GM19467 (cell line): ENCODE measurements at regions not wholly inside any gene's neighbourhood (a gene's known extent, or its start where the extent isn't known, plus 50 kb on each side); places are given as distances from the start of the nearest gene placed in this dataset.
"Not testable (repeated sequence)": the region's sequence is repeated elsewhere in the genome, so short reads cannot be mapped to it uniquely, and the experiment has no call there.

Source experiments
- ATAC-seq: cut with Tn5 transposase; IDR thresholded peaks from one replicate; pipeline ENCODE4 v1.9.1; 2021; ENCODE audit warnings: mild to moderate bottlenecking, moderate library complexity; ENCODE audit not compliant: unreplicated experiment

DNA sequence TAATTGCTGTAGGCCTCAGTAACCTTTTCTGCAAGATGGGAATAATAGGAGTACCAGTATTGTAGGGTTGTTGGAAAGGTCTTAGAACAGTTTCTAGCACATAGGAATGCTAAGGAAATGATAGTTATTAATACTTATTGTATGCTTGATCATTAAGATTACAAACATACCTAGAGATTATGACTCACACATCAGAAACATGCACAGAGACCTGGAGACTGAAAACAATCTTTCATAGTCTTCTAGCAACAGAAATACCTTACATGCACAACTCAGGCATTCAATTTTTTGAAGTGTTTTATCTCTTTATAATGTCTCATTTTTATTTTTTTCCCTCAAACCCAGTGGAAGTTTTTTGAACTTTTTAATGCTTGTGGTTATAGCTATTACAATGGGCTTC lies 104.4 kb upstream of the ZBTB20 start:
- no peak for ATAC-seq

DNA sequence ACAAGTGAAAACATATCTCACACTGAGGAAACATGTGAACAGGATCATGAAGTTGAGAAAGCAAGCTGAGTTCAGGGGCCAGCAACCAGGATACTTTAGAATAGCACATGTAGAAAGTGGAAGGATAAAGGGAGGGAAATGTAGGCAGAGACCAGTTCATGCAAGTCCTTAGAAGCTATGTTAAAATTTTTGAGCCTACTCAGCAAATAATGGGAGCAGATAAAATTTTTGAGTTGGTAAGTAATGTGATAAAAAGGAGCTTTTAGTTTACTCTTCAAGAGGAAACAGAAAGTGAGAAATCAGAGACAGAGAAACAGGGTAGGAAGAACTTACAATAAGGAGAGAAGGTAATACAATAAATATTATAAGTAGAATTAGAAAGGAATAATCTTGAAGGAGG lies 105.6 kb upstream of the ZBTB20 start:
- ATAC-seq: no peak

DNA sequence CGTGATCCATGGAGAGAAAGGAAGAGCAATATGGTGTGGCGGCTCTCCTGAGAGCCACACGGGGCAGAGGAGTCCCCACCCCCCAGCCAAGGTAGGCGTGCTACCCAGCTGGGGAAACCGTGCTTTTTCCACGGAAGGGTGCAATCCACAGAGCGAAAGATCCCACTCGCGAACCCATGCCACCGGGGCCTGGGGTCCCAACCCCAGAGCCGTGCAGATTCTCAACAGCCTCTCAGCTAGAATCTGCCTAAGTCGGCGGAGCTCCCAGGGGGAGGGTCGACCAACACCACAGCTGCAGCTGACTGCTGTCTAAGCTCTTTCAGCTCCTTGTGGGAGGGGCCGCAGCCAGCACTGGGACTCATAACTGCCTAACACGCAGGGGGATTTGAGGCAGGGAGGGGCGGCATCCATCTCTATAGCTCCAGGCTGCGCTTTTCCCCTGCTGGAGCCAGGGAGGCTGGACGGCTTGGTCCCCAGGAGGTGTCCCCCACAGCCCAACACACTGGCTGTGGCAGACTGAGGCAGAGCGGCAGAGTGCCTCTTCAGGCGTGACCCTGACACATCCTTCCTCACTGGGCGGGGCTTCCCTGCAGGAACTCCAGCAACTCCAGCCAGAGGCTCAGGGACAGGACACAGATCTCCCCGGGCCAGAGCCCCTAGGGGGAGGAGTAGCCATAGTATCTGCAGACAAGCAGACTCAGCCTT lies 107.6 kb upstream of the ZBTB20 start:
- ATAC-seq: no peak

DNA sequence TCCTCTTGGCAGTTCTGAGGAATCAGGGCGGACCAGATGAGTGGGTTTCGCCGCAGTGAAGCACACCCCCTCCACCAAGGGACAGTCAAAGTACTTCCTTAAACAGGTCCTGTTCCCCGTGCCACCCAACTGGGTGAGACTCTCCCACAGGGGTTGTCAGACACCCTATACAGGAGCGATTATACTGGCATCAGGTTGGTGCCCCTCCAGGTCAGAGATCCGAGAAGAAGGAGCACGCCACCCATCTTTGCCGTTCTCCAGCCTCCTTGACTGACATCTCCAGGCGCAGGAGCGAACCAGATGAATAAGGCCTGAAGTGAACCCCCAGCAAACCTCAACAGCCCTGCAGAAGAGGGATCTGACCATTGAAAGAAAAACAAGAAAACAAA lies 108.1 kb upstream of the ZBTB20 start:
- no peak for ATAC-seq

DNA sequence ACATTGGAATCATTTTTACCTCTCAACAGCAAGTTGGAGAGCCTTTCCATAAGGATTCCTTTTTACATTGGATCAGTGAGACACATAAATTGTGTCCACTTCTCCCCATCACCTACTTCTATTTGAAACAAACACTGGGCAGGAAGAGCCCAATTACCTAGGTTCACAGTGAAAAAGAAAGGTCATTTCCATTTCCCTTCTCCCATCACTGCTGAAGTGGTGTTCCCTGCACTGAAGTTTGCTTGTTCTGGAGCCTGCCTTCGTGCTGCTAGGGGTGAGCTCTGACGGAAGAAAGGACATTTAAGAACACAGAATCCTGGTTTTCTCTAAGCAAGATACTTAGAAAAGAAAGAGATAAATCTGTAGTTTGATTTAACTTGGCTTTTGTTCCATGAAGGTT lies 123.8 kb upstream of the ZBTB20 start:
- no peak for ATAC-seq

DNA sequence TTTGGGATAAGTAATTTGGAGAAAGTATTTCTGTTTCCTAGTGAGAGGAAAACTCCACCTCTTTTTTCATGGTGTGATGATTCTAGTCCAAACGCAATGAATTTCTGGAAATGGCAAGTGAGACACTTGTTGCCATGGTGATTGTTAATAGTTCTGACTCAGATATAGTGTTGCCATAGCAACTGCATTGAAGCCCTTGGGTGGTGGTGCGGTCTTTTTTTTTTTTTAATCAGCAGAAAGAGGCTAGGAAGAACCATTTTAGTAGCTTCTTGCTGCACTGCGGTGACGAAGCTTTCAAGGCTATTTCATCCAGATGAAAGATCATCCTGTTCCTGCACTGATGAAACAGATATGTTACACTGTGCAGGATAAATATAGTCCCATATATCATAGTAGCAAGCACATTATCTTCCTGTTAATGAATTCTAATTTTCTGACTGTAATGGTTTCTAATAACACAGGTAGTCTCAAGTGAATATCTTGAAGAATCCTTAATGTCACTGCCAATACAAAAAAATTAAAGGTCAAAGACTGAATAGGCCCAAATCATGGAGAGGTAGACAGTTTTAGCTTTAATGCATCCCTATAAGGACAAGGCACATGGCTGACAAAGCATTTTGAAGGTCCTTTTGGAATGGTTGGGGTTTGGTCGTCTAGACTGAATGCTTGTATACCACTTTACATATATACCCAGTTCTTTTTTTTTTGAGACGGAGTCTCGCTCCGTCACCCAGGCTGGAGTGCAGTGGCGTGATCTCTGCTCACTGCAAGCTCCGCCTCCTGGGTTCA lies 125.1 kb upstream of the ZBTB20 start:
- no peak for ATAC-seq

DNA sequence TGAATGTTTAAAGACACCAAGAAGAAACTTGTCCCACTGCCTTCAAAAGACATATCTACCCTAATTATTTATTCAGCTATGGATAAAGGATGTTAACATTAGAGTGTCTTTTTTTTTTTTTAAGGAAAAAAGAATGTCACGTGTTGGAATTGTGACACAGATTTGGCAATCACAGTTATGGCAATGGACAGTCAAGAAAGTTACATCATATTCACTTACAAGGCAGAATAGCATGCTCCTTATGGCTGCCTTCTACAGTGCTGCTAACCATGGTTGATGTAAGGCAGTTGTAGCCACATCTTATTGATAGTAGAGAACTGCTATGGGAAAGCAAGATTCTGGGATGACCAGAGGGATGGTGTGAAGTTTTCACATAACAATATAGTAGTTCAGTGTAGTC lies 128.8 kb upstream of the ZBTB20 start:
- no peak for ATAC-seq

DNA sequence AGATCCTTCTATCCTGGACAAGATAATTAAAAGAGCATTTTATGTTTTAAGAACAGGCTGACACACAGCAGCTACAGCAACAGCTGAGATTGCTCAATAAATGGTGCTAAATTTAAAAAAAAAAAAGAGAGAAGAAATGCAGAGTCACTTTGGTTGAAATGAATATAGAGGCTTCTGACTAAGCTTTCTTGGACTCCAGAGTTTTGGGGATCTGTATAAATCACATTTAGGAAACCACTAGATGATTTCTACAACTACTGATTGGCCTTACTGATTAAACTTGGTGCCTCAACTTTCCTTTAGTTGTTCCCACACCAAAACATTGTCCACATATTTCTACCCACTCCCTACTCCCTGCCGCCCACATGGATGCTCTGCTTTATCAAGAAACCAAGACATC lies 132.9 kb upstream of the ZBTB20 start:
- no peak for ATAC-seq

DNA sequence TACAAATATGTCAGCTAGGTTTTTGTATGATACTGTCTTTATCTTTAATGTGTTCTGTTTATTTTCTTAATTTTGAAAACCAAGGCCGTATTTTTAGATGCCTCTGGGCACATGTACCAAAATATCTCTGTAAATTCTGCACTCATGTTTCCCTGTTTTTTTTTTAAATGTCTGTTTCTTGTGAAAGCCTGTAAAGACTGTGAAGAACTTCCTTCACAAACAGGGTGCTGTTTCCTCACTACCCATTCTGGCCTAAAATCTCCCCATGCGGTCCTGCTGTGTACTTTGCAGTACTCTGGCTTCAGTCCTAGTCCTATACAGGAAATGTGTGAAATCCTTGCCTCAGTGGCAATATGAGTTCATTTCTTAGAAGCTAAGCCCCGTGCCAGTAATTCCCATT lies 133.4 kb upstream of the ZBTB20 start:
- ATAC-seq: no peak

DNA sequence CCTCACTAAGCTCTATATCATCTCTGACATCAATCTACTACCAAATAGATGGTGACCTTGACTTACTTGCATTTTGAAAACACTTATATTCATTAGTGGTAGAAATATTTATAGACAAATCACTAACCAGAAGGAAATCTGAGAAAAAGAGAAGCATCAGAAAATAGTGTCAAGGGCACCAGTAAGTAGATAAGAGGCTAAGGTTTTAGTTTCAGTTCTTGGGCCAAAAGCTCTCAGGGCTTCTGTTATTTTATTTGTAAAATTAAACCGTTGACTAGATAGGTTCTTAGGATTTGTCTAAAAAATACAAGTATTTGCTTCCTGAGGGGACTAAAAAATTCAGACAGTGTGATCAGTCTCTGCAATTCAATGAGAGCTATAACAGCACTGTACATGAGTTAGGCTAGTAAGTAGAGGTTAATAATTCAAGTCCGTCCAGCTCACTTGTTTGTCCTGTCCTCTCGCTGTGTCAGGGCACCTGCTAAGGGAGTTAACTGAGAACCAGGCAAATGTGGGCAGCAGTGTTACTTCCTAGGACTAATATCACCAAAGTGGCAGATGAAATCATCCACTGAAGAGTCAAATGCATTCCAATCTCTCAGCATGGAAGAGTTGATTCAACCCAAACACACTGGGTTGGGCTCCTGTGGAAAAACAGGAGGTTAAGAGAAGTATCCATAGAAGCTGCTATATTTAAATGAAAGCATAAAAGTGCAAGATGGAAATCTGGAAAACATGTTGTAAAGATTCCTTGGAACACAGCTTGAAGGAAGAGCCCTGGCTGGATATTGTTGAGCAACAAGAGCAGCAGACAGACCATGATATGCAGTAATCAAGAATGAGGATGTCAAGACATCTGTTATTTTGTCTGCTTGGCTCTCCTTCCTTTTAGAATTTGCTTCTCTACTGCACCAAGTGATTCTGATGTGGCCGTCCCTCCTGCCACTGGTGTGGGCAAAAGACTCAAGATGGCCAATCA lies 134.9 kb upstream of the ZBTB20 start:
- ATAC-seq: no peak

DNA sequence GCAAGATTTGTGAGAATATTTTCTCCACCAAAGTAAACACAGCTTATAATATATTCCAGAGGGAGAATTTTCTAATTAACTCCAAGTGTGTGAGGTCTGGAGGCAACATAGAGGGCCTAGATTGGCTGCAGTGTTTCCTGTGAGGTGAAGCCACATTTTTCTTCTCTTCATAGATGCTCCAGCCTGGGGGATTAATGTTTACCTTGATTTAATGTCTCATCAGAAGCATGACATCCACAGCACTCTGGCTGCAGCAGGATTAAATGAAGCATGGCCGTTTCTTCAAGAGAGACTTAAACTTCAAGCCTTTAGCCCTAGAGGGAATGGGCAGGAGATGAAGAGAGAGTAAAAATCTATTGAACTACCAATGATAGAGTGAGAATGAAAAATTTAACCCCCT lies 137.9 kb upstream of the ZBTB20 start:
- ATAC-seq: no peak

DNA sequence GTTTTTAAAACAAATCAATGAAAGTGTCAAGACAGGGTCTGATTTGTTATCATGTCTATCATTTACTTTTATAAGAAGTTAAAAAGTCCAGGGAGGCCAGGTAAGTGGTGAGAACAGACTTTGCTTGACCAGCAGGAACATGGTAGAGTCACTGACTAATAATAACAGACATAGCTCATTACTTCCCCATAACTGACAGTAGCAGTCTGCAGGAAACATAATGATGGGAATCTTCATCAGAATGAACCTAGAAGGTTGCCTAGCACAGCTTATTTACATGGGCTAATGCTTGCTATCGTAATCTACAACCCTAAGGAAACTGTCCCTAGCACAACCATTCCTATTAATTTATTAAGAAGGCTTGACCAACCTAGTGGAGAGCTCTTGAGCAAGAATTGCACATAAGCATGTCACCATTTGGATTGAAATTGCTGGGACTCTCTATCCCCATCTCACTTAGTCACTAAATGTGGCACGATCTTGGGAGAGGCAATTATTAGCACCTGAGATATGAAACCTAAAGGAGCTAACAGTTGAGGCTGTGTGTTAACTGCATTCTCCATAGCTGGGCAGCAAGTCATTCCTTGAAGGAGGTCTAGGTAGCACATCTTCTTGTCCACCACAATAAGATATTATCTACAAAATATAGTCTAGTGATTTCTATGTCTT lies 139.6 kb upstream of the ZBTB20 start:
- ATAC-seq: no peak

DNA sequence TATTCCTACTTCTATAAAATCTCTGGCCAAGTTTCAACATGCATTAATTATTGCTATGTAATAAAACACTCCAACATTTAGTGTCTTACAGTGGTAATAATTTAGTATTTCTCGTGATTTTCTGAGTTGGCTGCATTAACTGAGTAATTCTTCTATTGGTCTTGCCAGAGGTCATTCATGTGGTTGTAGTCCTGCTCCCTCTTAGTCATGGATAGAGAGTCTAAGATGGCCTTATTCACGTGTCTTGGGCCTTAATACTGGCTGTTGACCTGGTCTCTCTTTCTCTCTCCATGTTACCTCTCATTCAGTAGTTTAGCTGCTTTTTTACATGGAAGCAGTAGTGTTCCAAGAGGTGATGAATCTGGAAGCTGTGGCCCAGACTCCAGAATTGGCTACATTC lies 140.1 kb upstream of the ZBTB20 start:
- no peak for ATAC-seq

DNA sequence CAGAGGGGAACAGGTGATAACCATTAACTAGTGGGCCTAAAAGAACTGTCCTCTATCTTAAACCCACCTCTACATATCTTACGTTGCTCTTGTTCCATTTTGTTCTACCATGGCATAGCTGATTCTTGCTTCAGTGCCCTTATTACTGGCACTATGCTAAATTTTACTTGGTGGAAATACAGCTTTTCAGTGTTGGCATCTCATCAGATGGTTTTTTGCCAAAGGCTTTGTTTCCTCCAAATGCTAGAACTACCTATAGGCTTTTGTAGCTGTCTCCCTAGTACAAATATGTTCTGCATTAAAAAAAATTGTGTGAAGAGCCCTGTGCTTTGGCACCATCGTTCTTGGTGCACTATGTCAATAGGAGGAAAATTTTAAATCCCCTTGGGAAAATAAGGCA lies 145.0 kb upstream of the ZBTB20 start:
- no peak for ATAC-seq

DNA sequence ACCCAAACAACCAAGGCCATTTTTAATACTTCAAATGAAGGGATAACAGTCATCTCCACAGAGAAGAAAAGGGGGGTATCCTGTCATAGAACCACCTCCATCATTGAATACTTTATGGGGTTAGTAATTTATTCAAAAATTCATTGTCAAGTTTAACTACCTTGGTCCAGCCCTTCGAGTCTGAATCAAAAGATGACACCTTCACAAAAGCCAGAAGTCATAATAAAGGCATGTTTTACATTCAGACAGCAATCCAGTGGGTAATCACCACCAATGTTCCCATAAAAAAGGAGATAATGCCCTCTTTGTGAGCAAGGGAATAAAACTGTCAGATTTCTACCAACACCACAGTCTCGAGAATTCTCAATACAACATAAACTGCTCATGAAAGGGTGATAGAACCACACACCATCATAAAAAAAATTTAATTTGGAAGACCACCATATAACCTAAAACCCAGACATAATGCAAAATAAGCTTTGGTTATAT lies 145.6 kb upstream of the ZBTB20 start:
- no peak for ATAC-seq

DNA sequence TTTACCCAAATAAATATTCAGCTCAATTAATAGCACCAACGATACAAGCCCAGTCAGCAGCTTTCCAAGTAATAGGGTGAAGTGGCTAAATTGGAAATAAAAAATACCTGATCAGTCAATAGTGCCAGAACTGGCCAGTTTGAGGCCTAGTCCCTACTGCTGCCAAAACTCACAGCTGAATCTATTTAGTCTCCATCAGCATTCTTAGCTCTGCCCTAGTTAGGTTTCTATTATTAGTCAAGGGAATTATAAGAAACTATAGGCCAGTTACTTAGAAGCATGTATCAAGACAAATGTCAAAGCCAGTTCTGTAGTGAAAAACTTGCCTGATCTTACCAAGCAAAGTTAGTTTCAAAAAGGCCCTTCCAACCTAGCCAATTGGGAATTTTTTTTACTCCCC lies 146.2 kb upstream of the ZBTB20 start:
- no peak for ATAC-seq

DNA sequence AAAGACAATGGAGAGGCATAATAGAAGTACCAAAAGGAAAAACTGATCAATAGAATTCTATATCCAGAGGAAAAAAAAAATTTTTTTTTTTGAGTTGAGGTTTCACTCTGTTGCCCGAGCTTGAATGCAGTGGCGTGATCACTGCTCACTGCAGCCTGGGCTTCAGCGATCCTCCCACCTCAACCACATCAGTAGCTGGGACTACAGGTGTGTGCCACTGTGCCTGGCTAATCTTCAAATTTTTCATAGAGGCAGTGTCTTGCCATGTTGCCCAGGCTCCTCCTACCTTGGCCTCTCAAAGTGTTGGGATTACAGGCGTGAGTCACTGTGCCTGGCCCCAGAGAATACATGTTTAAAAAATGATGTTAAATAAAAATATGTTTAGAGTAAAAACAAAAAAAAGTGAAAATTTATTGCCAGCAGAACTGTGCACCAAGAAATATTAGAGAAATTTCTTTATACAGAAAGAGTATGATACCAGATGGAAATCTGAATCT lies 154.3 kb upstream of the ZBTB20 start:
- ATAC-seq: no peak

DNA sequence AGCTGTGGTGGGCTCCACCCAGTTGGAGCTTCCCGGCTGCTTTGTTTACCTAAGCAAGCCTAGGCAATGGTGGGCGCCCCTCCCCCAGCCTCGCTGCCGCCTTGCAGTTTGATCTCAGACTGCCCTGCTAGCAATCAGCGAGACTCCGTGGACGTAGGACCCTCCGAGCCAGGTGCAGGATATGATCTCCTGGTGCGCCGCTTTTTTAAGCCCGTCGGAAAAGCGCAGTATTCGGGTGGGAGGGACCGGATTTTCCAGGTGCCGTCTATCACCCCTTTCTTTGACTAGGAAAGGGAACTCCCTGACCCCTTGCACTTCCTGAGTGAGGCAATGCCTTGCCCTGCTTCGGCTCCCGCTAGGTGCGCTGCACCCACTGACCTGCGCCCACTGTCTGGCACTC lies 170.9 kb upstream of the ZBTB20 start:
- ATAC-seq: not testable (repeated sequence)

DNA sequence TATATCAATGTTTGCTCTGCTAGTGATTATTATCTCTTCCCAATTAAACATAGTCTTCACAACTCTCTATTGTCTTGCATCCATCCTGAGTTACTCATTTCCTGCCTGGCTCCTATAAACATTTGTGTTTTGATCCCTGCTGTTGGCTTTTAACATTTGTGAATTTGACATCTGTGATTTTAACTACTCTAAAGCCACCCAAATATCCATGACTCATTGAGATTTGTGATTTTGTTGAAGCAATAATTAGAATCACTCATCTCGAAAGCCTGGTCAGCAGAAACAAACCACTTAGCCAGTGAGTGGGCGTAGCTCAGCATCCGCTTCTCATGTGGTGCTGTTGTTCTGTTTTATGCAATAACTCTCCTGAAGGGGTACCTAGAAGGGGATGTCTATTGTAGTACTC lies 174.3 kb upstream of the ZBTB20 start:
- ATAC-seq: no peak

DNA sequence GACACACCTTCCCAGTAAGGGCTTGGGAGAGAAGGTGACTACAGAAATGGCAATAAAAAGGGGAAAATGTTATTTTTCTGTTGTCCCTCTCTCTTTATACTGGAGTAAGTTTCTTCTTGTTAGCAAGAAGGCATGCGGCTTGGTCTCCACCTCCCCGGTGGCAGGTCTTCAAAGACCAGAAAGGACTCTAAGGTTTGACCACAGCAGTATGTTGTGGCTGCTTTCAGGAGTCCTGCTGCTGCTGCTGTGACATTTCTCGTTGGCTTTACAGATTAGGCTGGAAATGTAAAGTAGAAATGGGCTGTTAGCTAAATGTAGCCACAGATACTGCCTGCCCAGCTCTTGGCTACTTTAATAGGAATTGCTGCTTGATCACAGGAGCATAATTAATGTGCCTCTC lies 175.8 kb upstream of the ZBTB20 start:
- ATAC-seq: no peak

DNA sequence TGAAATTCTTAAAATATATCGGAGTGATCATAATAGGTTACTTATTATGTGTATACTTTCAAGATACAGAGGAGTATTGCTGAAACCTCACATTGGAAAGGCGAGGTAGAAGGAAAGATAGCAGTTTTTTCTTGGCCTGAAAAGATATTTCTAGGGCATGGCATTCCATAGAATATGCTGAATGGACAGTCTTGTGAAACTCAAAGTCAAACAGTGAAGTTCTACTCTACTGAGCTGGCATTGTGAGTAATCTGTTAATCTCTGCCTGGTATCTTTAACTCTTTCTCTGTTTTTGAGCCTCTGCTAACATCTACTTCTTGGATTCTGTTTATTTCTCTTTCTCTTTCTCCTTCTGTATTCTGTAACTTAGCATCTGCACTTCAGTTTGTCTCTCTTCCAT lies 176.3 kb upstream of the ZBTB20 start:
- ATAC-seq: no peak
